Mucosa of stomach (tissue), 1 donor: ENCODE measurements at regions not wholly inside any gene's neighbourhood (a gene's known extent, or its start where the extent isn't known, plus 50 kb on each side); places are given as distances from the start of the nearest gene placed in this dataset.
A peak's percentile ranks its signal among the peaks of the same experiment; 100 is the strongest.

Experiments
- H3K27me3 ChIP-seq: one replicate; pipeline ENCODE4 v1.7.0; 2013; ENCODE audit warnings: mild to moderate bottlenecking, low read length; ENCODE audit not compliant: control insufficient read depth, insufficient read depth
- H3K36me3 ChIP-seq: one replicate; pipeline ENCODE4 v1.7.0; 2013; ENCODE audit warnings: low read length; ENCODE audit not compliant: control insufficient read depth, insufficient read depth
- H3K4me1 ChIP-seq: one replicate; pipeline ENCODE4 v1.7.0; 2013; ENCODE audit warnings: mild to moderate bottlenecking, low read length; ENCODE audit not compliant: control insufficient read depth, insufficient read depth
- H3K4me3 ChIP-seq: one replicate; pipeline ENCODE4 v1.7.0; 2013; ENCODE audit warnings: low read length
- H3K9ac ChIP-seq: one replicate; pipeline ENCODE4 v1.7.0; 2013; ENCODE audit warnings: mild to moderate bottlenecking, low read length, moderate library complexity
- H3K9me3 ChIP-seq: one replicate; pipeline ENCODE4 v1.7.0; 2013; ENCODE audit warnings: mild to moderate bottlenecking, low read length, moderate library complexity; ENCODE audit not compliant: control insufficient read depth
- donor health status: Pancreatic carcinoma.

- no peaks in the 10 kb centered on the region for H3K9me3 ChIP-seq
- peaks cover 35% of the 10 kb centered on the region for H3K4me1 ChIP-seq
- H3K4me3 ChIP-seq, result no peak overlapping the region
- no peaks in the 10 kb centered on the region for H3K36me3 ChIP-seq
- H3K9ac ChIP-seq, result no peak overlapping the region
- no peaks in the 10 kb centered on the region for H3K27me3 ChIP-seq
These were observed 147.2 kb downstream of the SCARB1 start for GRCh38 chr12:124716208-124717130.

- Histone ChIP-seq H3K36me3 (no peaks in the 10 kb centered on the region), H3K4me3 (no peak overlapping the region), H3K27me3 (no peaks in the 10 kb centered on the region), H3K4me1 (peaks cover 28% of the 10 kb centered on the region), H3K9me3 (no peaks in the 10 kb centered on the region), H3K9ac (no peak overlapping the region)
These were observed 147.9 kb upstream of the NCOR2 start for GRCh38 chr12:124715121-124715990.

DNA sequence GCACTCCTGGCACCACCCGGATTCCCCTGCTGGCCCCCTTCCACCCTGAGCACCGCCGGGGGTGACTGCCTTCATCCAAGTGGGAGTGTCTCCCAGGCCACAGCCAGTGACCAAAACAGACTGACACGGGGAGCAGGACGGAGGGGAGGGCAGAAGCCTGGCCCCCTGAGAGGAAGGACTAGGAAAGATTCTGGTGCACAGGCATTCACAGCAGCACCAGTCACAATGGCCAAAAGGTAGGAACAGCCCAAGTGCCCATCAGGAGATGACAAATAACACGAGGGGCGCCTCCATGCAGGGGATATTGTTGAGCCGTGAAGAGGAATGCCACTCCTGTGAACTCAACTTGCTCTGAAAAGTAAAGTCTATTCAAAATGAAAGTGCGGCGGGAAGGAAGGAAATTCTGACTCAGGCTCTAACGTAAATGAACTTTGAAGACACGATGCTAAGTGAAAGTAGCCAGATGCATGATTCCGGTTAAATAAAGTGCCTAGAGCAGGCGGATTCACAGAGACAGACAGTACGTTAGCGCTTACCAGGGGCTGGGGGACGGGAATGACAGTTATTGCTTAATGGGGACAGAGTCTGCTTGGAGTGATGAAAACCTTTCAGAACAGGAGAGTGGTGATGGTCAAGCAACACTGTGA, 146.1 kb upstream of the NCOR2 start:
- H3K9ac ChIP-seq, result peak overlapping the region; percentile 13
- no peaks in the 10 kb centered on the region for H3K27me3 ChIP-seq
- H3K36me3 ChIP-seq, result no peaks in the 10 kb centered on the region
- no peak overlapping the region for H3K4me3 ChIP-seq
- H3K9me3 ChIP-seq, result no peaks in the 10 kb centered on the region
- H3K4me1 ChIP-seq, result peaks cover 26% of the 10 kb centered on the region

GRCh38 chr12:124713041-124713435, 145.6 kb upstream of the NCOR2 start:
- H3K9ac ChIP-seq, result peak overlapping the region; percentile 13
- H3K9me3 ChIP-seq, result no peaks in the 10 kb centered on the region
- H3K4me3 ChIP-seq, result no peak overlapping the region
- no peaks in the 10 kb centered on the region for H3K36me3 ChIP-seq
- peaks cover 26% of the 10 kb centered on the region for H3K4me1 ChIP-seq
- no peaks in the 10 kb centered on the region for H3K27me3 ChIP-seq

GRCh38 chr12:124711344-124711743, 143.9 kb upstream of the NCOR2 start:
- H3K4me3 ChIP-seq, result no peak overlapping the region
- H3K4me1 ChIP-seq, result peaks cover 25% of the 10 kb centered on the region
- no peak overlapping the region for H3K9ac ChIP-seq
- H3K36me3 ChIP-seq, result no peaks in the 10 kb centered on the region
- no peaks in the 10 kb centered on the region for H3K27me3 ChIP-seq
- H3K9me3 ChIP-seq, result no peaks in the 10 kb centered on the region

DNA sequence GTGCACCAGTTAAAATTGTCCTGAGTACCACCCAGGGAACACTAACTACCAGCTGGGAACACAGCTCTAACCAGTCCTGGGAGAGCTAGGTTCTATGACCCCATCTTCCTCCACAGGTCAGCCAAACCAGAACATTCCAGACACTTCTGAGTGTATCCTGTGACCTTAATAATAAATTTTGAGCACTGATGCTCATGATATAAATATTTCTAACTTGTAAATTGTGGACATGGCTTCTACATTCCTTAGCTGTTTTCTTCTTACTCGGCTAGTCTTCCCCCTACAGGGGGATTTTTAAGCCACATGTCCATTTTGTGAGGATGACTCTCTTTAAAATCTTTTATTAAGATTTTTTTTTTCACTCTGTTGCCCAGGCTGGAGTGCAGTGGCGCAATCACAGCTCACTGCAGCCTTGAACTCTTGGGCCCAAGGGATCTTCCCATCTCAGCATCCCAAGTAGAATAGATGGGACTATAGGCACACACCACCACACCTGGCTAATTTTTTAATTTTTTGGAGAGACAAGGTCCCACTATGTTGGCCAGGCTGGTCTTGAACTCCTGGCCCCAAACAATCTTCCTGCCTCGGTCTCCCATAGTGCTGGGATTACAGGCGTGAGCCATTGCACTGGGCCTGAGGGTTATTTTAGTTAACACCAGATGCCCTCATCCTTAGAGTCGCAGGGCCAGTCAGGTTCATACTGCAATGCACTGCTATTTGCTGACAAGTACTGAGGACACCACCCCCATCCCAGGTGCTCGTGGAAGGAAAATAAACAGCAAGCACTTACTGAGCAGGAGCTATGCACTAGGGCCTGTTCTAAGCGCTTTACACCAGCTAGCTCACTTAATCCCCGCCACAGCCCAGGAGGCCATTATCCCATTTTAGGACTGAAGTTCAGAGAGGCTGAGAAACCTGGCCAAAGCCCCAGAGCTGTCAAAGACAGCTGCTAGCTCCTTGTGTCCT, 142.6 kb upstream of the NCOR2 start:
- Histone ChIP-seq H3K4me1 (peaks cover 12% of the 10 kb centered on the region), H3K9me3 (no peaks in the 10 kb centered on the region), H3K27me3 (no peaks in the 10 kb centered on the region), H3K4me3 (no peak overlapping the region), H3K9ac (no peak overlapping the region), H3K36me3 (no peaks in the 10 kb centered on the region)

GRCh38 chr12:124707316-124707715, 139.9 kb upstream of the NCOR2 start:
- no peak overlapping the region for H3K4me3 ChIP-seq
- H3K27me3 ChIP-seq, result no peaks in the 10 kb centered on the region
- no peaks in the 10 kb centered on the region for H3K36me3 ChIP-seq
- H3K9ac ChIP-seq, result no peak overlapping the region
- H3K4me1 ChIP-seq, result no peaks in the 10 kb centered on the region
- H3K9me3 ChIP-seq, result no peaks in the 10 kb centered on the region

DNA sequence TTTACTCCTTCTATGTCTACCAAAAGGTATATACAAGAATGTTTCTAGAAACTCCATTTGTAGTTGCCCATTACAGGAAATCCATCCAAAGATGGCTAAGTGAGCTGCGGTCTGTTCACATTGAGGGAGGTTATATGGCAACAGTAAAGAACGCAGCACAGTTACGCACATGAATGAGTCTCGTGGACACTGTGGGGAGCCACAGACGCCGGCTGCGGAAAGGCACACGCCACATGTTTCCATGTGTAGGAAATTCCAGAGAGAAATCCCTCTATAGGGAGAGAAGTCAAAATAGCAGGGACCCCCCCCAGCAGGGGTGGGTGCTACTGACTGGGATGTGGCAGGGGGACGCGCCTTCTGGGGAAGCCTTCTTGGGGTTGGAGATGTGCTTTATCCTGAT, 139.0 kb upstream of the NCOR2 start:
- Histone ChIP-seq H3K4me1 (peaks cover 5% of the 10 kb centered on the region), H3K36me3 (no peaks in the 10 kb centered on the region), H3K27me3 (no peaks in the 10 kb centered on the region)

DNA sequence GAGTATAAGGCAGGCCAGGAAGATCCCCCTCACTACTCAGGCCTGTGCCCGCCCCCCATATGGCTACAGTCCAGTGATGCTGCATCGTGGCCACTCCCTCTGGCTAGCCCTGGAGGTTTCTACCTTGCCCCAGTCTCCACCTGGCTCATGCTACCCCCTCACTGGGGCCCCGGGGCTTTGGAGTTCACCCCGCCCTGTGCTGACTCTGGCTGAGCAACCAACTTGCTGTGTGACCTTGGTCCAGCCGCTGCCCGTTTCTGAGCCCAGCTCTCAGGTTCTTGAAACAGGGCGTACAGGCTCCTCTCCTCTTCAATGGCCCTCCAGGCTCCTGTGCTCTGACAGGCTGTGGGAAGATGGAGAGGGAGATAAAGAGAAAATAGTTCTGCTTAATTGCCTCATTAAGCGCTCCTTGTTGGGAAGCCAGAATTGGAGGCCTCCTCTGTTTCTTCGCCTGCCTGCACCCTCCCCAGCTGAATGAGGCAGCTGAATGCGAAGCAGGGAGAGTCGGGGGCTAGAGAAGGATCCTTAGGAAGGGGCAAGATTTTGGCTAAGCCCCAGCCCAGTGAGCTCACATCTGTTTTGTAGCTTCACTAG, 138.2 kb upstream of the NCOR2 start:
- no peaks in the 10 kb centered on the region for H3K27me3 ChIP-seq
- H3K9me3 ChIP-seq, result no peaks in the 10 kb centered on the region
- no peak overlapping the region for H3K4me3 ChIP-seq
- no peaks in the 10 kb centered on the region for H3K36me3 ChIP-seq
- H3K9ac ChIP-seq, result no peak overlapping the region
- peaks cover 12% of the 10 kb centered on the region for H3K4me1 ChIP-seq

More for the DNA sequence above, 139.0 kb upstream of the NCOR2 start:
- no peaks in the 10 kb centered on the region for H3K9me3 ChIP-seq
- no peak overlapping the region for H3K9ac ChIP-seq
- no peak overlapping the region for H3K4me3 ChIP-seq

- H3K36me3 ChIP-seq, result no peaks in the 10 kb centered on the region
- H3K9me3 ChIP-seq, result no peaks in the 10 kb centered on the region
- peaks cover 4% of the 10 kb centered on the region for H3K27me3 ChIP-seq
- H3K4me1 ChIP-seq, result peaks cover 22% of the 10 kb centered on the region
- no peak overlapping the region for H3K9ac ChIP-seq
- H3K4me3 ChIP-seq, result no peak overlapping the region
These were observed 137.2 kb upstream of the NCOR2 start for GRCh38 chr12:124704619-124705018.

DNA sequence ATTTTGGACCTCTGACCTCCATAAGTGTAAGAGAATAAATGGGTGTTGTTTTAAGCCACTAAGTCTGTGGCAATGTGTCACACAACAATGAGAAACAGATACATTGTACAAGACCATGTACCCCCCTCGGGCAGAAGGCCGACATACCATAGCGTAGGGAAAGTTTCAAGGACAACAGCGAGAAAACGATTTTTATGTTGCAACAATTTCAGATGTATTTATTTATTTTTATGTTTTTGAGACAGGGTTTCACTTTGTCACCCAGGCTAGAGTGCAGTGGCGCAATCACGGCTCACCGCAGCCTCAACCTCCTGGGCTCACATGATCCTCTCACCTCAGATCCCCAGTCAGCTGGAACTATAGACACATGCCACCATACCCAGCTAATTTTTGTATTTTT, 136.4 kb upstream of the NCOR2 start:
- peaks cover 5% of the 10 kb centered on the region for H3K27me3 ChIP-seq
- H3K36me3 ChIP-seq, result no peaks in the 10 kb centered on the region
- no peaks in the 10 kb centered on the region for H3K9me3 ChIP-seq
- no peak overlapping the region for H3K9ac ChIP-seq
- peaks cover 29% of the 10 kb centered on the region for H3K4me1 ChIP-seq
- H3K4me3 ChIP-seq, result no peak overlapping the region
